TTC549 (cell line): ENCODE measurements at regions not wholly inside any gene's neighbourhood (a gene's known extent, or its start where the extent isn't known, plus 50 kb on each side); places are given as distances from the start of the nearest gene placed in this dataset.

ENCODE experiments used
- FAIRE-seq: peaks from 2 replicates; lab custom pipeline; 2012; peaks lifted over from hg19 to GRCh38; lab: Jason Lieb, UNC

DNA sequence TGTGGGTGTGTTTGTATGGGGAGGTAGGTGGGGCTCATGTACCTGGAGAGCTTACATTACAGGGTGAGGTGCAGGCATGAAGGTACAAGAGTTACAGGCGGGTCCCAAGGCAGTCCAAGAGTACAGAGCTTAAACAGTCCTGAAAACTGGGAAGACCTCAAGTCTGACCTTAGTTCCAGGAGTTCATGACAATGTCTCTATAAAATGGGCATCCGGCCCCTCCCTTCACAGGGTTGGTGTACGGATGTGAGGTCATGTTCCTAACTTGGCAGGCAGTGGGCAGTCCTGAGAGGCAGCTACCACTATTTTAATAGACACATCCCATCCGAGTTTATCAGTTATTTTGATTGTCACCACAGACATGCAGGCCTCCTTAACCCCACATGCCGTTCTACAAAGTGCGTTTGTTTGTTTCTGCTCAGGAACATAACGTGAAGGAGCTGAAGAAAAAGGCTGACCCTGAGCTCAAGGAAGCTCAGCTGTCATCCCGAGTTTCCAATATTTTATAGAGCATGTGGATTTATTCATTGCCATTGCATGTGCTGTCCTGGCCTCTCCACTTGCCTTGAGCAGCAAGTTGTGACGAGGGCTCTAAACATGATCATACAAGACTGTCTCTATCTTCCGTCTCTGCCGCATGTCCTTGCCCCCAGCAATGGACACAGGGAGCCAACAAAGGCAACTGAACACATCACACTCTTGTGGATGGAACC, 647.5 kb upstream of the IGFBP3 start:
- FAIRE-seq, result no peak

DNA sequence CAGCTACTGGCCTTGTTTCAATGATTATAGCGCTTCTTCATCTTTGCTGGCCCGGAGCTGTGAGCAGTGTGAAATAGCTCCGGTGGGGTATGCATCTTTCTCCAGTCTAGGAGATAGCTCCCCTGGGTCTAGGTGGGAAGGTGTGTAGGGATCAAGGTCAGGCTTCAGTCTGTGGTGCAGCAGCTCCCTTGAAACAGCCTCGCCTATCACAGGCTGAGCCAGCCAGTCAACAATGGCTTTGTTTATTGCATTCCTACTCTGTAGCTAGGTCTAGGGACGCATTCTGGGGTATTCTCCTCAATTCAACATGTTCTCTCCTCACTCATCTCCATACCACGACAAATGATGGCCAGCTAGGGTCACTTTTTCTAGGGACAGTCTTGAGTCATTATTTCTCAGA, 646.8 kb upstream of the IGFBP3 start:
- FAIRE-seq, result no peak

DNA sequence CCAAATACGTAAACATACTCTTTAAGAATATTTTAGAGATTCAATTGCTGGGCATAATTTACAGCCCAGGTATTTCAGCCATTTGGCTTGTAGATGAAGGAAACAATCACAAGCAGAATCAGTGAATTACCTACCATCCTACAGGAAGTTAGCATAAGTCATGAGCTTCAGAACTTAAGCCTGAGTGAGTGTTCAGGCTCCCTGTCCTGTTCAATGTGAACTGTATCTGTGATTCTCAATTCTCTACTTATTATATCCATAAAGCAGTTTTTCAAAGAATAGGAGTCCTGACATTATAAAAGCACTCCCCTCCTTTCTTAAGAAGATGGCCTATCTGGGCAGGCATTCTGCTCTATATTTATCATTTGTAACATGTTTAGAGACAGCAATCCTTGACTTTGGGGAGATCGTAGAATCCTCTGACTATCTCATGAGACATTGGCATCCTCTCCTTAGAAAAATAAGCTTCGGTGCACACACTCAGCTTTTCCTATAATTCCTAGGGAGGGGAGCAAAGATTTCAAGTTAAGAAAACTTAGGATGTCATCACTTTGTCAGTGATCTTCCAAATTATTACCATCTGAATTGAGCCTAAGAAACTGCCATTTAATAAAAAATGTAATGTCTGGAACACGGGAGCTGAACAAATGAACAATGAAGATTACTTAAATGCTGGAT, 645.2 kb upstream of the IGFBP3 start:
- FAIRE-seq, result no peak

DNA sequence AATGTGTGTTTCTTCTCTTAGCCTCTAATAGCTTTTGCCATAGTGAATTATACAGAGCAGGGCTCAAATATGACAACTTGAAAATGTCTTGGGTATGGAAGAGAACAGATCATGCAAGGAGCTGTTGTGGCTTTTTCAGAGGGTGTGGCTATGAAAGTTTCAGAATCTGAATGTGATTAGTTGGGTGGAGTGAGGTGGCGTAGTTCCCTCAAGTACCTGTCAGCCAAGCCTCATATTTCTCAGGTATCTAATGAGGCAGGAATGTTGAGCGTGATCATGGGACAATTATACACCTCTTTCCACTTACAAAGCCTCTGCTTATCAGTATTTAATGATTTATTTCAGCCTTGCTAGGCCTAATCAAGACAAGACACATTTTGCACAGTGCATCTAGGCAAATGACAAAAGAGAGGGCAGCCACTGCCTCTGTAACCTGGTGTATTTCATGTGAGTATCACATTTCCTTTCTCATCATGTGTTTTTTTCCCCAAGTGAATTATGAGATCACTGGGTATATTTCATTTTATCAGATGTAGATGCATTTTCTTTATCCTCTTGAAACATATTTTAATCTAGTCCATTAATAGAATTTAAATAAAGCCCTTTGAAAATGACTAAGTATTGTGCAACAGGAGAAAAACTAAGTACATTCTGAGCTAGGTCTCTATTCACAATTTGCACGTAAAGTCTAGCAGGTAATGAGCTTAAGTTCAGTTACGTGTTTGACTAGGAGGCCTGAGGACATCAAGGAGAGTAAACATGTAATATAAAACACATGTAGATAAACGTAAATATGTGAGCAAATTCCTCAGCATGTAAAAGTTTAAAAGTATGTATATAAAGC, 644.4 kb upstream of the IGFBP3 start:
- no peak for FAIRE-seq

DNA sequence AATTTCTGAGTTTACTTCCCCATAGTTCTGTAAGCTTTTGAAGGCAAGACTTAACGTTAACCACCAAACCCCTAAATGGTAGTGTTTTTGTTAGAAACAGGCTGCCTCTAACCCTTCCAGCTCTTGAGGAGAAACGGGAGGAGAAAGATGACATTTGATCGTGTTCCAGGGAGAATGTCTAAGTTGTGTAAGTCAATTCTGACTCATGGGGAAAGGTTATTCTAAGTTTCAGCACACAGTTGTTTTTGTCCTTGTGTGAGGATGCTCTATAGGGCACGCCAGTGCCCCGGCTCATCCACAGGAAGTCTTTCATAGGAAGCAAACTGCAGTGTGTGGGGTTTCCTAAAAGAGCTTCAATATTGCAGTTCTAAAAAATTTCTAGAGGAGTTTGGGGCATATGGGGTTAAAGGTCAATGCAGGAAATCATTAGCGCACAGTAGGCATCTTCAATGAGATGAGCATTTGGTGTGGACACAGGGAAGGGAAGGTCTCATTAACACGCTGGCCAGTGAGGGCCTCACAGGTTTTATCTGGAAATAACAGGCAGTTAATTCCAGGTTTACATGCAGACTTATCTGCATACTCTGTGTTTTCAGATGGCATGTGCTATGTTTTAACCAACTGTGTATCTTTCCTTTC, 638.2 kb upstream of the IGFBP3 start:
- no peak for FAIRE-seq

DNA sequence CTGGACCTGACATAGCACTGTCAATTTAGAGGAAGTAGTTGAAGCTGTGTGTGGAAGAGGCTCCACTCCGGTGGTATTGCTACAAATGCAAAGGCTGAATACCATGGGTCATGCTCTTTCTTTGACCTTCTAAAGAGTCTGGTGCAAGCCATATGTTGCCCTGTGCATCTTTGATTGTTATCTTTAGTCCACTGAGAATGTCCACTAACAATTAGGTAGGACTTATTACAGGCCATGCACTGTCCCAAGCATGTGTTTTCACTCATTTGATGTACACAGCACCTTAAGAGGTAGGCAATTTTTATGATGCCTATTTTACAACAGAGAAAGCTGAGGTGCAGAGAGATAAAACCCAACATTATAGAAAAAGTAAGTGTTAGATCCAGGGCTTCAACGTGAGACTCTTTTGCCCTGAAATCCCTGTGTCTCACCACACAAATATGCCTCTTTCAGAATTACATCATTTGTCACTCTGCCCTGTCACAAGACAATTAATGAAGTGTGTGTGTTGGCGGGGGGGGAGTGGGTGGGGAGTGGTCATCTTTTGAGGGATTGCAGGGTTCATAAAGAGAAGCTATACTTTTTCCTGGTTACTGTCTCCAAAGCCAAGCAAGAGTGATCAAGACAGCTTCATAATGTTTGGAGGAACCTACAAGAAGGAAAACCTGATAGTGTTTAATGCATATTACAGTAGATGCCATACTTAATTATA, 637.6 kb upstream of the IGFBP3 start:
- no peak for FAIRE-seq

DNA sequence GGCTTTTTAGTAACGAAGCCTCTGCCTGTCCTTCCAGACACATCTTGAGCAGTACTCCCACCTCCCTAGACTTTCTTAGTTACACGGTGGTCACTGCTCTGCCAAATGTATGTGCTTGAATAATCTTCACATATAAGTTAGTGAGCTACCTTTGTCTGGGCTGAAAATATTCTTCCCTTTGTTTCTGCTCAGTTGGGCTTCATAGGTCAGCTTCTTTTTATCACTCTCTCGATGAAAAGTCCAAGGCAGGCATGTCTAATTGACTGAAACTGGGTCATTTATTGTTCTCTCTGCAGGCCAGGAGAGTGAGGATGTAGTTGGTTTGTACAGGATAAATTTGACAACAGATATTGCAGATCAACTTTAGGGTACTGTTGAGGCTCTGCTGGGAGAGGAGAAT, 636.7 kb upstream of the IGFBP3 start:
- no peak for FAIRE-seq

DNA sequence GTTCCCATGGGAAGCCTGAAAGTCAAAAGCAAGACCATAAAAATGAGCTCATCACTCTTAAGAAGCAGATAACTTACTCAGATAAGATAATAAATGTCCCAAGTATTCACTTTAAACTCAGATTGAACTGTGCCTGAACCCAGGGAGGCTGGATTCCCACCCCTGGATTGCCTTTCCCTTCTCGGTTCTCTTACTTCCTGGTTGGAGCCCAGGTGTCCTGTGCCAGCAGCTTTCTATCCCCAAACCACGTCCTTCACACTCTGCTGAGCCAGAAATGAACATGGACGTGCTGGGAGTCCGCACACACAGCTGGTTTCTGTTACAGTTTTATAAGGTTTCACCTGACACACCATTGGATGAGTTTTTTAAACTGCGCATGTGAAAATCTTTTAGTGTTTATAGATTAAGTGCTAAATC, 636.2 kb upstream of the IGFBP3 start:
- no peak for FAIRE-seq

DNA sequence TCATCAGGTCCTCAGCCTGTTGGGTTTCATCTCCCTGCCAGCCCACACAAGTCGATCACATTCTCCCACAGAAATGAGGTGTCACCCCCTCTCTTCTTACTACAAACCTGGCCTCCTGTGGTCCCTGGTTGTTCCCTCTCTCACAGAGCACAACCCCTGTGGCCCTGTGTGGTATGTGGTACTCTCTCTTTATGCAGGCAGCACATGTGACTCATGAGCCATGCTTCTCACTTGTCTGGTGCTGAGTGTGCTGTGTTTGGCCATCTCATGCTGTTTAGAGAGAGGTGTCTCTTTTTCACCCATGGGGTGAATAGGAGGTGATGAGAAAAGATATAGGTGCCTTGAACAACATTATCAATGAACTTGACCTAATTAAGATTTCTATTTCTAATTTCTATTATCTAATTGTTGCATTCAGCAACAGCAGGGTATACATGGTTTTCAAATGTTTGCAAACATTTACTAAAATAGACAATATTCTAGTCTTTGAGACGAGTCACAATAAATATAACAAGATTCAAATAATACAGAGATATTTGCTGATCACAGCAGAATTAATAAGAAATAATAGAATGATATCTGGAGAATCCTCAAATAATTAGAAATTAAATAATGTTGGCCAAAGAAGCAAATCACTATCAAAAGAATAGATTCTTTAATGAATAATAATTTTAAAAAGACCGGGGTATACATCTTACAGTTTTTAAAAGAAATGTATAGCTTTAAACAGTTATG, 633.8 kb upstream of the IGFBP3 start:
- FAIRE-seq, result no peak

DNA sequence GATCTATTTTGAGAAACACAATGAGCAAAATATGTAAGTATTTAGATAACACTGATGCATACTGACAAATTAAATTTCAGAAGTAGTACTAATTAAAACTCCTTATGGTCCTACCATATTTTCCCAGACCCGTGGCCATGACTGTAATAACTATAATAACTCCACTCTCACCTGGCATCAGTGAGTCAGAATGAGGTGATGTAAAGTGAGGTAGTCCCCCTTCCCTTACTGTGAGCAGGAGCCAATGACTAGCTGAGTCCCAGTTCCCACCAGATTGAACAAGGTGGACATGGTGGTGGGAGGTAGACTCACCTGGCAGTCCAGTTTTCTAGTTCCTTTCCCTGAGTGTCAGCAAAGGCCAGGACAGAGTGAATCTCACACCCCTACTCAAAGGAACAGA, 630.5 kb upstream of the IGFBP3 start:
- no peak for FAIRE-seq

DNA sequence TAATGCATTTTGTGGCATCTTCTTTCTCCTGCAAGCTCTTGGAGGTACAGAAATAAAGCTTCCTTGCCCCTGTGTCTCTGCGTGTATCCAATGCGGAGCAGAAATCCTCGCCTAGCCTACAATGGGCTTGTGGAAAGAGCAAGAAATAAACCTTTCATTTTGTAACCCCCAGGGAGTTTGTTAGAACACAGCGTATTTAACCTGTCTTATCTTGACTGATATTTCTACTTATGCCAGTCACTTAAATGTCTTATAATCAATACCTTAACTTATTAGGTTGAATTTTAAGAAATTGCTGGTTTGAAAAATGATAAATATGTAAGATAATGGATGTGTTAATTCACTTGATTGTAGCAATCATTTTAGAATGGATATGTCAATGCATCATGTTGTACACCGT, 629.8 kb upstream of the IGFBP3 start:
- no peak for FAIRE-seq

DNA sequence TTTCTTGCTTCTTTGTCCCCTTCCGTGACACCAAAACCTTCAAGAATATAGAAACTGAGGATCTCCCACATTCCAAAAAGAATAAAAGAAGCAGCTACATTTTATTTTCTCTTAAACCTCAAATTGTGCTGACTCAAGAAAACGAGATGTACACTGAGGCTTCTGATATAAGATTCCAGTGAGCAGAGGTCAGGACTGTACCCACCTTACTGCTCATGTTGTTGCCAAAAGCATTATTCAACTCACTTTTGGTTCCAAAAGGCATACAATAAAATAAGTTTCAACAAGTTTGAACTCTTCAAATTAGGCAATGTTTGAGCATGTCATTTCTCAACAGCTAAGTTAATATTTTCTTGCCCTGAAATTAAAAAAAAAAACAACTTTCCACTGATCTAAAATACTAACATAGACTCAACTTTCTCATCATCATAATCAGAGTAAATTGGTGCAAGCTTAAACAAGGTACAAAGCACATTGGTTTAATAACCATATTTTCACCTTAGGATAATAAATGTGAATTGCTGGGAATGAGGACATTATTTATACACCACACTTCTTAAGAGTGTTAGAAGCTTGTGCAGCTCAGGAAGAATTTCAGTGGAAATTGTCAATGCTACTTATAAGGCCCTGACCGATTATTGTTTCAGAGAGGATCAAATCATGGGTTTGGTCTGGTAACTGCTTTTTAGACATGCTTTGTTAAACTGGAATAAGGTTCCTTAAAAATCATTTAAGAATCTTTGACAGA, 629.0 kb upstream of the IGFBP3 start:
- no peak for FAIRE-seq

DNA sequence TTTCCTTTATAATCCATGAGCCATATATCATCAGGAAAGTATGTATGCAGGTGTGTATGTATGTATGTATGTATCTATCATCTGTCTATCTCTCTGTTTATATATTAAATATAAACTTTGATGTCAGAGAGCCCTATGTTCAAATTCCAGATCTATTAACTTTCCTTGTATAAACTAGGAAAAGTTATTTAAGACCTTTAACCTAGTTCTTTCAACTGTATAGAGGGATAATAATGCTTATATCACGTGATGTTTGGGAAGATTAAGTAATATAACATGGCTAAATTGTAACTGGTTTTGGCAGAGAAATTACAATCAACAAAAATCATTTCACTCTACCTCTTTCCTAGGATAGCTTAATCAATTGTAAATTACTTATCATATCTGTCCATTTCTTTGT, 628.3 kb upstream of the IGFBP3 start:
- no peak for FAIRE-seq

DNA sequence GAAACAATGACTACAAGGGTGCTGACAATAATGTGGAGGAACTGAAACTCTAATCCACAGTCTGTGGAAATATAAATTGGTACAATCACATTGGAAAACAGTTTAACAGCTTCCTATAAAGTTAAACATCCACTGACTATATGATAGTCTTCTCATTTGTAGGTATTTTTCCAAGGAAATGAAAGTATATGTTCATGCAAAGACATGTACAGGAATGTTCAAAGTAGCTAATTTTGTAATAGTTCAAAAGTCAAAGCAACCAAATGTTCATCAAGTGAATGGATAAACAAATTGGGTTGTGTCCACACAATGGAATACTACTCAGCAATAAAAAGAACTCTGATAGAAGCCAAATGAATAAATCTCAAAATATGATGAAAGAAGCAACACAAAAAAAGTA, 626.0 kb upstream of the IGFBP3 start:
- FAIRE-seq, result no peak

DNA sequence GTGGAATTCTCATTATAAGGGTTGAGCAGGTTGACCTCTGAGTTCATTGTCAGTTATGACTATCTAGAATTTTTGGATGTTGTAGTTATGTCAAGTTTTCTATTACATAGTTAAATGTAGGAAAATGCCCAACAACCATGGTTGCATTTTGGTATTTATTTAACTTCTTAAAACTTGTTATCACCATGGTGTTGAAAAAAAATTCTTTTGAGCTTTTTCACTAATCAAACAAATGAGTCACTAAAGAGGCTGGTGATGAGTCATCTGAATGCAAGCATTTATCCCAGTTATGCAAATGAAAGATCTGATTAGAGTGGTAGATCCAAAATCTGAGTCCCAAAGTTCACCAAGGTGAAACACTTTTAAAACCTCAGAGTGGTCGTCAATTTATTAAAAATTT, 624.7 kb upstream of the IGFBP3 start:
- FAIRE-seq, result no peak

DNA sequence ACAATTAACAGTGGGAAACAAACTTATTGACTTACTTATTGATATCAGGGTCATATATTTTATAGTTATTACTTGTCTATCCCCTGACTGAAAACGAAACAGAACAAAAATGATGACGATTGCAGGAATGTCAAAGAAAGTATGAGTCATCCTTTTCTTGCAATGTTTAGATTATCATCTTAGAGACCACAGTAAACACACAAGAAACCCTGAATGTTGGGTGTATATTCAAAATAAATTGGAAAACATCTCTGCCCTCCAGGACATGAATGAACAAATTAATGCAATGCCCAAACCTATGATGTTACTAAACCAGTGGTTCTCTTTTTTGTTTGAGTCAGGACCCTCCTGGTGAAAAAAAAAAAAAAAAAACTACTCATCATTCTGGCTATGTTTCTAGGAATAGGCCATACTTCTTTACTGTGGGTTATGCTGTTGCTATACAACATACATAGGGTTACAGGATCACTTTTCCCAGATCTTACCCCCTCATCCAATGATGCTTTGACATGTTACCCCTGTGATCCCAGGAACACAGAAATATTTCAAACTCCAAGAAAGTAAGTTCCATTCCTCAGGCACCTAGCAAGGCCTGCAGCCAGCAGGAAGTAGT, 623.4 kb upstream of the IGFBP3 start:
- no peak for FAIRE-seq

DNA sequence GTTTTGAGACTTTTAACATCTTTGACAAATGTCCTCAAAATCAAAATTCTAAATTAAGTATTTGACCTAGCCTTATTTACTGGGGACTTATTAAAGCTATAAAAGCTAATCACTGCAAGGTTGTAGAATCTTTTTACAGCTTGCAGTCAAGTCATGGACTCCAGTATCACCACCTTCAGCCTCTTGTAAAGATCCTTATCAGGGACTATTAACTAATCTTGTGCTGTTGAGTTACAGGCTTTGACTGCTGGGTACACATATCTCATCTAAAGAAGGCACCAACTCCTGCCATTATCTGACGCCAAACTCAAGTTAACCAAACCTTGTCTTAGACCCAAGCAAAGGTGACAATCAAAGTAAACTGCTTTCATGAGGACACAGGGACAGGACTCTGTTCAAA, 621.0 kb upstream of the IGFBP3 start:
- FAIRE-seq, result no peak

DNA sequence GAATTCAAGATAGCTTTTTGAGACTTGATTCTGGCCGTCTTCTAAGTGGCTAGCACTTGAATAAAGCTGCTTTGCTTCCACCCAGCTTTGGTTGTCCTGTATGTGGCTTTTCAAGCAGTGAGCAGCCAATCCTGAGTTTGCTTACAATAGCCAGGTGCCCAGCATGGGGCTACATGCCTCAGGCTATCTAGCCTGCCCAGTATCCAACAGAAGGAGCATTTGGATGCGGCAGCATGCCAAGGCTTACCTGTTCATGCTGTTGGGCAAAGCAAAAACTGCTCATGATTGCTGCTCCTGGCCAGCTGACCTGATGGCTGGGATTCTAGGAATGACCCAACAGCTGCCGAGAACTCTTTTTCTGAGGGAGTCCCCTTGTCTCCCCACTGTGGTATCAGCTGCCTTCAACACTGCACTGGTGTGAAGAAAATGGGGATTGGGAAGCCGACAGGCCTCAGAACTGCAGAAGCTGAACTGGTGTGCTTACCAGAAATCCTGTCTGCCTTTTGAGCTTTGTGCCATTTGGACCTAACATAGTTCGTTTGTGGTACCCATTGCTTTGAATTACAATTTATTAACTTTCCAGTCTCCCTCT, 618.9 kb upstream of the IGFBP3 start:
- FAIRE-seq, result no peak

DNA sequence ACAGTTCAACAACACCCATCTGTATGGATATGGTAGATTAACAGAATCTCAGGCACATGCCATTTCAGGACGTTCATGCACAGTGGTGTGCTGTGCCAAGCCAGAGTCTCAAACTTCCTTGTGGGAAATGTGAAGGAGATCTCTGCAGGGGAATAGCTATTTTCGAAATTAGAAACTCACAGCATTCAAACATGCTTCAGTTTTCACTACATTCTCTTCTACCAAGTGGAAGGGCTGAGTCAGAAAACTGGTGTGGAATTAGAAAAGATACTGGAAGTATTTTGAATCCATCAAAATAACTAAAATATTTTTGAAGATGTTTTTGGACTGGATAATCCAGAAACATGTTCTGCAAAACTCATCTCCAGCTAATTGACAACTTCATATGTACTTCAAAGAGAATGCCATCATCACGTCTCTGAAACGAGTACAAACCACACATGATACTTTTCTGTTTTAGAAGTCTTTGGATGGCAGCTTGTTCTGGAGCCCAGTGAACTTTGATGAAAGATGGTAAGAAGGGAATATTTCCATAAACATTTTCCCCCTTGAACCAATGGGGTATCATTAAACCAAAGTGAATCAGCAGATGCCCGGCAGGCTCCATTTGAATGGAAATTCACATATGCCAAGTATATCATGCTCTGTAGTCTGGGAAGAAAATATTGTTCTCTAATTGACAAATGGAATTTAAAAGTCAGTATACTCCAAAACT, 616.3 kb upstream of the IGFBP3 start:
- FAIRE-seq, result no peak
